Small intestine (tissue), 7 donors: ENCODE measurements at regions not wholly inside any gene's neighbourhood (a gene's known extent, or its start where the extent isn't known, plus 50 kb on each side); places are given as distances from the start of the nearest gene placed in this dataset.

Experiments used
- DNase-seq, 2 donors: peaks; one replicate each; pipeline versions ENCODE4 v3.0.0 to v3.0.0-alpha.2; 2013
- FAIRE-seq: peaks from 2 replicates; lab custom pipeline; 2012; peaks lifted over from hg19 to GRCh38; lab: Jason Lieb, UNC
- H3K27ac ChIP-seq, 3 donors: one replicate each; pipeline ENCODE4 v1.5.1; 2013; ENCODE audit warnings: low read length in 2 of 3, mild to moderate bottlenecking in 2 of 3, control low read depth in 1 of 3, inconsistent platforms in 1 of 3, low read depth in 1 of 3, moderate library complexity in 1 of 3
- H3K27me3 ChIP-seq, 3 donors: one replicate each; pipeline ENCODE4 v1.6.1; 2013; ENCODE audit warnings: low read length in 3 of 3, inconsistent platforms in 1 of 3; ENCODE audit not compliant: control insufficient read depth in 3 of 3, insufficient read depth in 3 of 3
- H3K36me3 ChIP-seq, 3 donors: one replicate each; pipeline ENCODE4 v1.6.1; 2013; ENCODE audit warnings: low read length in 3 of 3, inconsistent platforms in 1 of 3, low read depth in 1 of 3, mild to moderate bottlenecking in 1 of 3, moderate library complexity in 1 of 3; ENCODE audit not compliant: control insufficient read depth in 3 of 3, insufficient read depth in 2 of 3
- H3K4me1 ChIP-seq, 3 donors: one replicate each; pipeline ENCODE4 v1.6.1; 2013; ENCODE audit warnings: low read length in 2 of 3, inconsistent platforms in 1 of 3, low read depth in 1 of 3, mild to moderate bottlenecking in 1 of 3, moderate library complexity in 1 of 3; ENCODE audit not compliant: control insufficient read depth in 3 of 3, insufficient read depth in 2 of 3
- H3K4me3 ChIP-seq, 3 donors: one replicate each; pipeline ENCODE4 v1.5.1; 2013; ENCODE audit warnings: low read length in 3 of 3, control low read depth in 1 of 3, inconsistent platforms in 1 of 3, low read depth in 1 of 3, mild to moderate bottlenecking in 1 of 3, moderate library complexity in 1 of 3
- H3K9me3 ChIP-seq, 2 donors: one replicate each; pipeline ENCODE4 v1.6.1; 2013; ENCODE audit warnings: low read depth in 1 of 2, low read length in 1 of 2; ENCODE audit not compliant: control insufficient read depth in 2 of 2, insufficient read depth in 1 of 2
- WGBS, 3 donors: extraction: QIAGEN DNeasy Blood & Tissue Kit; methylation state at CpG; one replicate each; pipeline ENCODE4 v1.1.7; 2013; 5-methylcytosine and 5-hydroxymethylcytosine counted together
- donor health status: healthy with polysubstance abuse.
- donor health status: control.
- donor health status: control.
- donor health status: Bipolar disorder and iron deficiency.
- donor health status: healthy.

GRCh38 chr2:217248312-217248935 lies 388.6 kb upstream of the TNP1 start:
- H3K4me3 ChIP-seq: no peak overlapping the region
- H3K36me3 ChIP-seq: no peaks in the 10 kb centered on the region
- 48 to 71% (median 62%) methylated on average over 9 of the region's 9 CpGs for WGBS, 3 donors
- peaks cover 0 to 4% (median 0%) of the 10 kb centered on the region in 3 donors for H3K27me3 ChIP-seq
- peaks cover 0 to 8% (median 0%) of the 10 kb centered on the region in 3 donors for H3K4me1 ChIP-seq
- FAIRE-seq: no peak
- H3K9me3 ChIP-seq: no peaks in the 10 kb centered on the region
- peak overlapping the region in 2 of 3 donors; percentile 51 to 64 for H3K27ac ChIP-seq
- DNase-seq: peak in 1 of 2 donors; percentile 48

- H3K4me1 ChIP-seq: peaks cover 0 to 8% (median 0%) of the 10 kb centered on the region in 3 donors
- peak overlapping the region in 1 of 3 donors; percentile 64 for H3K27ac ChIP-seq
- DNase-seq: no peak
- no peak for FAIRE-seq
- no peak overlapping the region for H3K4me3 ChIP-seq
- WGBS, 3 donors: 67 to 75% (median 68%) methylated on average over 8 of the region's 8 CpGs
- H3K9me3 ChIP-seq: no peaks in the 10 kb centered on the region
- H3K27me3 ChIP-seq: peaks cover 0 to 4% (median 0%) of the 10 kb centered on the region in 3 donors
- no peaks in the 10 kb centered on the region for H3K36me3 ChIP-seq
These were observed 387.6 kb upstream of the TNP1 start for GRCh38 chr2:217247476-217247875.

- DNase-seq (no peak), FAIRE-seq (no peak)
- H3K9me3 ChIP-seq: no peaks in the 10 kb centered on the region
- no peaks in the 10 kb centered on the region for H3K36me3 ChIP-seq
- no peak overlapping the region for H3K4me3 ChIP-seq
- WGBS, 3 donors: 52 to 72% (median 61%) methylated on average over 6 of the region's 6 CpGs
- no peak overlapping the region for H3K27ac ChIP-seq
- H3K4me1 ChIP-seq: peaks cover 0 to 8% (median 0%) of the 10 kb centered on the region in 3 donors
- H3K27me3 ChIP-seq: peaks cover 0 to 4% (median 0%) of the 10 kb centered on the region in 3 donors
These were observed 386.2 kb upstream of the TNP1 start for GRCh38 chr2:217246108-217246507.

- H3K9me3 ChIP-seq: no peaks in the 10 kb centered on the region
- H3K4me3 ChIP-seq: no peak overlapping the region
- DNase-seq (no peak), FAIRE-seq (no peak)
- no peak overlapping the region for H3K27ac ChIP-seq
- no peaks in the 10 kb centered on the region for H3K36me3 ChIP-seq
- peaks cover 0 to 8% (median 0%) of the 10 kb centered on the region in 3 donors for H3K4me1 ChIP-seq
- peaks cover 0 to 3% (median 0%) of the 10 kb centered on the region in 3 donors for H3K27me3 ChIP-seq
- WGBS, 3 donors: 84 to 91% (median 84%) methylated on average over 4 of the region's 4 CpGs
These were observed 385.0 kb upstream of the TNP1 start for GRCh38 chr2:217244815-217245214.

GRCh38 chr2:217242947-217243346 lies 383.1 kb upstream of the TNP1 start:
- FAIRE-seq: no peak
- WGBS, 3 donors: 89 to 93% (median 92%) methylated on average over 3 of the region's 3 CpGs
- H3K27me3 ChIP-seq: no peaks in the 10 kb centered on the region
- H3K36me3 ChIP-seq: no peaks in the 10 kb centered on the region
- H3K4me3 ChIP-seq: no peak overlapping the region
- H3K9me3 ChIP-seq: no peaks in the 10 kb centered on the region
- no peak overlapping the region for H3K27ac ChIP-seq
- H3K4me1 ChIP-seq: peaks cover 0 to 3% (median 0%) of the 10 kb centered on the region in 3 donors
- DNase-seq: no peak

GRCh38 chr2:217231724-217232123 lies 371.9 kb upstream of the TNP1 start:
- no peaks in the 10 kb centered on the region for H3K4me1 ChIP-seq
- no peak overlapping the region for H3K4me3 ChIP-seq
- DNase-seq (no peak), FAIRE-seq (no peak)
- H3K36me3 ChIP-seq: no peaks in the 10 kb centered on the region
- no peaks in the 10 kb centered on the region for H3K27me3 ChIP-seq
- H3K27ac ChIP-seq: no peak overlapping the region
- WGBS, 3 donors: 48 to 66% (median 50%) methylated on average over 3 of the region's 3 CpGs
- no peaks in the 10 kb centered on the region for H3K9me3 ChIP-seq

- FAIRE-seq (no peak), DNase-seq (no peak)
- 64 to 68% (median 67%) methylated on average over 1 of the region's 1 CpG for WGBS, 3 donors
- no peak overlapping the region for H3K27ac ChIP-seq
- H3K9me3 ChIP-seq: no peaks in the 10 kb centered on the region
- H3K4me1 ChIP-seq: no peaks in the 10 kb centered on the region
- no peaks in the 10 kb centered on the region for H3K27me3 ChIP-seq
- H3K36me3 ChIP-seq: no peaks in the 10 kb centered on the region
- H3K4me3 ChIP-seq: no peak overlapping the region
These were observed 371.3 kb upstream of the TNP1 start for GRCh38 chr2:217231212-217231611.

GRCh38 chr2:217228732-217229131 lies 368.9 kb upstream of the TNP1 start:
- H3K9me3 ChIP-seq: no peaks in the 10 kb centered on the region

GRCh38 chr2:217227794-217228193 lies 367.9 kb upstream of the TNP1 start:
- H3K4me3 ChIP-seq: no peak overlapping the region
- WGBS, 3 donors: 89 to 94% (median 93%) methylated on average over 5 of the region's 5 CpGs
- no peaks in the 10 kb centered on the region for H3K36me3 ChIP-seq
- no peaks in the 10 kb centered on the region for H3K9me3 ChIP-seq
- no peak for FAIRE-seq
- H3K4me1 ChIP-seq: no peaks in the 10 kb centered on the region
- no peak for DNase-seq
- H3K27ac ChIP-seq: no peak overlapping the region
- no peaks in the 10 kb centered on the region for H3K27me3 ChIP-seq

More at GRCh38 chr2:217228732-217229131, 368.9 kb upstream of the TNP1 start:
- no peaks in the 10 kb centered on the region for H3K36me3 ChIP-seq
- DNase-seq (no peak), FAIRE-seq (no peak)
- H3K27ac ChIP-seq: no peak overlapping the region
- H3K27me3 ChIP-seq: no peaks in the 10 kb centered on the region
- no peak overlapping the region for H3K4me3 ChIP-seq
- WGBS, 3 donors: 66 to 86% (median 69%) methylated on average over 1 of the region's 1 CpG
- H3K4me1 ChIP-seq: no peaks in the 10 kb centered on the region
